Nephron progenitor cell (in vitro differentiated cells): ENCODE measurements at regions not wholly inside any gene's neighbourhood (a gene's known extent, or its start where the extent isn't known, plus 50 kb on each side); places are given as distances from the start of the nearest gene placed in this dataset.

Experiments
- DNase-seq: peaks from one replicate; pipeline ENCODE4 v3.0.0; 2021
- H3K27ac Mint-ChIP-seq: 2 replicates; pipeline ENCODE4 v1.8.0; 2021; ENCODE audit warnings: mild to moderate bottlenecking, moderate library complexity, mixed read lengths
- H3K27me3 Mint-ChIP-seq: 2 replicates; pipeline ENCODE4 v1.8.0; 2021; ENCODE audit warnings: mild to moderate bottlenecking, low read depth, mixed read lengths; ENCODE audit not compliant: poor library complexity
- H3K36me3 Mint-ChIP-seq: 2 replicates; pipeline ENCODE4 v1.8.0; 2021; ENCODE audit warnings: low read depth, mixed read lengths
- H3K4me1 Mint-ChIP-seq: 2 replicates; pipeline ENCODE4 v1.8.0; 2021; ENCODE audit warnings: mixed read lengths
- H3K4me3 Mint-ChIP-seq: 2 replicates; pipeline ENCODE4 v1.8.0; 2021; ENCODE audit warnings: mild to moderate bottlenecking, moderate library complexity, mixed read lengths
- H3K9me3 Mint-ChIP-seq: 2 replicates; pipeline ENCODE4 v1.8.0; 2021; ENCODE audit warnings: mild to moderate bottlenecking, moderate library complexity, mixed read lengths
- CTCF ChIP-seq: fragments of 200-600 bp; sonication (generic); IDR thresholded peaks from 2 replicates; pipeline ENCODE4 v1.5.0; 2021; ENCODE audit warnings: antibody characterized with exemption

- H3K27ac Mint-ChIP-seq, result no peak overlapping the region
- peaks cover 6% of the 10 kb centered on the region for H3K9me3 Mint-ChIP-seq
- no peaks in the 10 kb centered on the region for H3K4me1 Mint-ChIP-seq
- peaks cover 3% of the 10 kb centered on the region for H3K27me3 Mint-ChIP-seq
- DNase-seq, result no peak
- H3K36me3 Mint-ChIP-seq, result no peaks in the 10 kb centered on the region
- H3K4me3 Mint-ChIP-seq, result no peak overlapping the region
- no peak for TF ChIP-seq CTCF
Observed at GRCh38 chr14:37843954-37844607, 248.7 kb downstream of the TTC6 start.

GRCh38 chr14:37844614-37845013 is 249.2 kb downstream of the TTC6 start:
- Mint-ChIP-seq H3K27ac (no peak overlapping the region), H3K9me3 (peaks cover 1% of the 10 kb centered on the region), H3K4me1 (no peaks in the 10 kb centered on the region), H3K27me3 (peaks cover 3% of the 10 kb centered on the region), H3K36me3 (no peaks in the 10 kb centered on the region), H3K4me3 (no peak overlapping the region)
- no peak for DNase-seq
- no peak for TF ChIP-seq CTCF

- Mint-ChIP-seq H3K9me3 (no peaks in the 10 kb centered on the region), H3K36me3 (no peaks in the 10 kb centered on the region), H3K27ac (no peak overlapping the region), H3K4me1 (no peaks in the 10 kb centered on the region), H3K27me3 (peaks cover 3% of the 10 kb centered on the region), H3K4me3 (no peak overlapping the region)
- DNase-seq, result no peak
- TF ChIP-seq CTCF, result no peak
Observed at GRCh38 chr14:37848985-37849621, 253.7 kb downstream of the TTC6 start.

- H3K9me3 Mint-ChIP-seq, result no peaks in the 10 kb centered on the region
- DNase-seq, result no peak
- no peaks in the 10 kb centered on the region for H3K36me3 Mint-ChIP-seq
- H3K27ac Mint-ChIP-seq, result no peak overlapping the region
- H3K27me3 Mint-ChIP-seq, result peaks cover 3% of the 10 kb centered on the region
- H3K4me3 Mint-ChIP-seq, result no peak overlapping the region
- no peaks in the 10 kb centered on the region for H3K4me1 Mint-ChIP-seq
- TF ChIP-seq CTCF, result no peak
Observed at GRCh38 chr14:37851054-37851453, 255.6 kb downstream of the TTC6 start.

- H3K36me3 Mint-ChIP-seq, result no peaks in the 10 kb centered on the region
- H3K27ac Mint-ChIP-seq, result no peak overlapping the region
- no peak for DNase-seq
- peaks cover 6% of the 10 kb centered on the region for H3K27me3 Mint-ChIP-seq
- no peaks in the 10 kb centered on the region for H3K9me3 Mint-ChIP-seq
- no peaks in the 10 kb centered on the region for H3K4me1 Mint-ChIP-seq
- no peak for TF ChIP-seq CTCF
- no peak overlapping the region for H3K4me3 Mint-ChIP-seq
Observed at GRCh38 chr14:37855871-37856270, 260.4 kb downstream of the TTC6 start.

GRCh38 chr14:37857774-37858266 is 262.4 kb downstream of the TTC6 start:
- Mint-ChIP-seq H3K4me3 (no peak overlapping the region), H3K36me3 (no peaks in the 10 kb centered on the region), H3K9me3 (no peaks in the 10 kb centered on the region), H3K4me1 (no peaks in the 10 kb centered on the region), H3K27ac (no peak overlapping the region), H3K27me3 (peaks cover 6% of the 10 kb centered on the region)
- no peak for TF ChIP-seq CTCF
- no peak for DNase-seq
